NCI-H2227 (cell line): ENCODE measurements at regions not wholly inside any gene's neighbourhood (a gene's known extent, or its start where the extent isn't known, plus 50 kb on each side); places are given as distances from the start of the nearest gene placed in this dataset.
"Not testable (repeated sequence)": the region's sequence is repeated elsewhere in the genome, so short reads cannot be mapped to it uniquely, and the experiment has no call there.

ENCODE experiments used
- DNase-seq: peaks from one replicate; lab custom pipeline; 2025; ENCODE audit not compliant: unreplicated experiment; lab: John Stamatoyannopoulos, UW

- no peak for DNase-seq
These were observed 59.6 kb downstream of the RNF187 start for GRCh38 chr1:228546541-228547463.

GRCh38 chr1:228547464-228547792, 60.2 kb downstream of the RNF187 start:
- DNase-seq: no peak

- no peak for DNase-seq
These were observed 61.6 kb downstream of the RNF187 start for GRCh38 chr1:228548788-228549187.

- DNase-seq: no peak
These were observed 65.5 kb downstream of the RNF187 start for GRCh38 chr1:228552596-228553176.

GRCh38 chr1:228554107-228554506, 66.9 kb downstream of the RNF187 start:
- no peak for DNase-seq

- peak; percentile 69 for DNase-seq
These were observed 68.2 kb downstream of the RNF187 start for GRCh38 chr1:228555074-228555994.

- DNase-seq: not testable (repeated sequence)
These were observed 69.7 kb downstream of the RNF187 start for GRCh38 chr1:228556634-228557430.
